ENCODE measurements at regions not wholly inside any gene's neighbourhood (a gene's known extent, or its start where the extent isn't known, plus 50 kb on each side); places are given as distances from the start of the nearest gene placed in this dataset.

- no peak for TF ChIP-seq CTCF (IDR thresholded peaks at IDR 0.05)
- no peak for TF ChIP-seq POLR2A (IDR thresholded peaks at IDR 0.05)
Measured at GRCh38 chr11:128359515-128359914, 227.8 kb downstream of the ETS1 start.

Data from uterus (tissue), 2 donors.